OCI-LY1 (cell line): ENCODE measurements at regions not wholly inside any gene's neighbourhood (a gene's known extent, or its start where the extent isn't known, plus 50 kb on each side); places are given as distances from the start of the nearest gene placed in this dataset.

Experiments used
- H2AFZ ChIP-seq: fragments of 200-600 bp; sonication (generic), shearing (Covaris generic); 2 replicates; pipeline ENCODE4 v1.6.0; 2014; ENCODE audit warnings: antibody characterized with exemption, mild to moderate bottlenecking, low read length
- H3F3A ChIP-seq: fragments of 200-600 bp; sonication (generic), shearing (Covaris generic); 2 replicates; pipeline ENCODE4 v1.6.0; 2014; ENCODE audit warnings: mild to moderate bottlenecking, antibody characterized with exemption, low read length, moderate library complexity; ENCODE audit not compliant: insufficient read depth
- H3K27ac ChIP-seq: fragments of 200-600 bp; sonication (generic); 2 replicates; pipeline ENCODE4 v1.5.1; 2014; ENCODE audit warnings: low read length, mixed run types, mild to moderate bottlenecking, low read depth; ENCODE audit not compliant: poor library complexity, severe bottlenecking
- H3K27me3 ChIP-seq: fragments of 200-600 bp; sonication (generic); 2 replicates; pipeline ENCODE4 v1.6.0; 2014; ENCODE audit warnings: antibody characterized with exemption, mild to moderate bottlenecking, low read length, moderate library complexity; ENCODE audit not compliant: insufficient read depth
- H3K36me3 ChIP-seq: fragments of 200-600 bp; sonication (generic); 2 replicates; pipeline ENCODE4 v1.6.1; 2014; ENCODE audit warnings: mild to moderate bottlenecking, antibody characterized with exemption, low read length, moderate library complexity, mixed read lengths; ENCODE audit not compliant: insufficient read depth
- H3K4me1 ChIP-seq: fragments of 200-600 bp; sonication (generic); 2 replicates; pipeline ENCODE4 v1.5.1; 2014; ENCODE audit warnings: mild to moderate bottlenecking, low read length, moderate library complexity; ENCODE audit not compliant: insufficient read depth, severe bottlenecking
- H3K4me2 ChIP-seq: fragments of 200-600 bp; sonication (generic), shearing (Covaris generic); 2 replicates; pipeline ENCODE4 v1.6.1; 2014; ENCODE audit warnings: low read length
- H3K4me3 ChIP-seq: fragments of 200-600 bp; sonication (generic); 2 replicates; pipeline ENCODE4 v1.5.1; 2014; ENCODE audit warnings: low read length, low read depth, mild to moderate bottlenecking, mixed read lengths; ENCODE audit not compliant: poor library complexity, severe bottlenecking
- H3K79me2 ChIP-seq: fragments of 200-600 bp; shearing (Covaris generic); 2 replicates; pipeline ENCODE4 v1.6.1; 2016; ENCODE audit warnings: mixed run types, low read length, mixed read lengths; ENCODE audit not compliant: insufficient read depth
- H3K9ac ChIP-seq: fragments of 200-600 bp; sonication (generic), shearing (Covaris generic); 2 replicates; pipeline ENCODE4 v1.6.1; 2014; ENCODE audit warnings: mild to moderate bottlenecking, low read length, mixed read lengths
- H3K9me2 ChIP-seq: fragments of 200-600 bp; sonication (generic), shearing (Covaris generic); 2 replicates; pipeline ENCODE4 v1.6.1; 2014; ENCODE audit warnings: low read depth, mild to moderate bottlenecking, low read length, mixed read lengths
- H3K9me3 ChIP-seq: fragments of 200-600 bp; shearing (Covaris generic); 2 replicates; pipeline ENCODE4 v1.6.1; 2014; ENCODE audit warnings: low read length, mixed read lengths
- H4K20me1 ChIP-seq: fragments of 200-600 bp; sonication (generic), shearing (Covaris generic); 2 replicates; pipeline ENCODE4 v1.6.0; 2016; ENCODE audit warnings: mild to moderate bottlenecking, low read length; ENCODE audit not compliant: insufficient read depth
- EZH2 ChIP-seq: fragments of 200-600 bp; sonication (generic), shearing (Covaris generic); IDR thresholded peaks from 2 replicates; pipeline ENCODE4 v1.8.0; 2017; ENCODE audit warnings: borderline replicate concordance, mixed run types, mild to moderate bottlenecking, antibody characterized with exemption, low read length, moderate library complexity, mixed read lengths
- TF ChIP-seq, protein P1 (sequence below): fragments of 200-600 bp; sonication (generic), shearing (Covaris generic); IDR thresholded peaks from 2 replicates; pipeline ENCODE4 v1.5.1; 2017; ENCODE audit warnings: mild to moderate bottlenecking, antibody characterized with exemption, low read length, moderate library complexity, mixed read lengths

DNA sequence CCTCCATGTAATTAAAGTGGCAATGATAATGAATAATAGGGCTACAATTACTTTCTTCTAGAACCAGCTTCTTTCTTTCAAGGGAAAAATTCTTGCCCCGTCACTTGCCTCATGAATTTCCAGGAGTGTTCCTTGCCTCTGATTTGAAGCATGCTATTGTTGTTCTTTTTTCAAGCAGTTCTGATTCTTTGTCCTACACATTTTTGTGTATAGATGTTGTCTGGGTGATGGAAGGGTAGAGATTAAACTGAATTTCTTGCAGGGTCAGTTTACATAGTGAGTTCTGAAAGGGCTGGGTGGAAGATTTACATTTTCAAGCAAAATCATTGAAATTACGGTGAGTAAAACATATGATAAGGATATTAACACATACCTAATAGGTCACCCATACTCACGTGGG is 107.0 kb upstream of the TENM3 start:
- Histone ChIP-seq H3K9me2 (no peaks in the 10 kb centered on the region), H3K27ac (no peak overlapping the region)

DNA sequence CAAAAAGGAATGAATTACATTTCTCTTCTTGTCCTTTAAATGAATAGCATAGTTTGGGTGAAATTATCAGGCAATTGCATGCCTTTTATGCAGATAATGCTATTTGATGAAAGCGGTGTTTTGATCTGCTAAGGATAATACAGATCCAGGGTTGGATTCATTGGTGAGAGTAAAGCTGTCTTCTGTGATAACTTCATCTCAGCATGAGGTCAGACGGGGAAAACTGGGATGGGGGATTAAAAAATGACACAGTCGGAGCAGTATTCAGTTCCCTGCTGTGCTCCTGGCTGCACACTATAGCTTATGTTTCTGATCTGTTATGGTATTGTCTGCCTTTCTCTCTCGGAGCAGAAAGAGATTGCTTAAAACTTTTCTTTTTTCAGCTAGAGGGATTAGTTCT is 105.9 kb upstream of the TENM3 start:
- Histone ChIP-seq H3K9me2 (no peaks in the 10 kb centered on the region), H3K27ac (no peak overlapping the region)

More for the DNA sequence above, 107.0 kb upstream of the TENM3 start:
- Histone ChIP-seq H3K4me3 (no peak overlapping the region), H3K4me1 (no peaks in the 10 kb centered on the region), H3K79me2 (no peaks in the 10 kb centered on the region), H3K9ac (no peak overlapping the region), H3K4me2 (no peak overlapping the region), H3K36me3 (no peaks in the 10 kb centered on the region), H3F3A (no peaks in the 10 kb centered on the region), H4K20me1 (no peaks in the 10 kb centered on the region), H3K27me3 (no peaks in the 10 kb centered on the region), H3K9me3 (no peaks in the 10 kb centered on the region), H2AFZ (no peak overlapping the region)
- no peak for TF ChIP-seq EZH2
- TF ChIP-seq, protein P1, sequence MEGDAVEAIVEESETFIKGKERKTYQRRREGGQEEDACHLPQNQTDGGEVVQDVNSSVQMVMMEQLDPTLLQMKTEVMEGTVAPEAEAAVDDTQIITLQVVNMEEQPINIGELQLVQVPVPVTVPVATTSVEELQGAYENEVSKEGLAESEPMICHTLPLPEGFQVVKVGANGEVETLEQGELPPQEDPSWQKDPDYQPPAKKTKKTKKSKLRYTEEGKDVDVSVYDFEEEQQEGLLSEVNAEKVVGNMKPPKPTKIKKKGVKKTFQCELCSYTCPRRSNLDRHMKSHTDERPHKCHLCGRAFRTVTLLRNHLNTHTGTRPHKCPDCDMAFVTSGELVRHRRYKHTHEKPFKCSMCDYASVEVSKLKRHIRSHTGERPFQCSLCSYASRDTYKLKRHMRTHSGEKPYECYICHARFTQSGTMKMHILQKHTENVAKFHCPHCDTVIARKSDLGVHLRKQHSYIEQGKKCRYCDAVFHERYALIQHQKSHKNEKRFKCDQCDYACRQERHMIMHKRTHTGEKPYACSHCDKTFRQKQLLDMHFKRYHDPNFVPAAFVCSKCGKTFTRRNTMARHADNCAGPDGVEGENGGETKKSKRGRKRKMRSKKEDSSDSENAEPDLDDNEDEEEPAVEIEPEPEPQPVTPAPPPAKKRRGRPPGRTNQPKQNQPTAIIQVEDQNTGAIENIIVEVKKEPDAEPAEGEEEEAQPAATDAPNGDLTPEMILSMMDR: no peak

DNA sequence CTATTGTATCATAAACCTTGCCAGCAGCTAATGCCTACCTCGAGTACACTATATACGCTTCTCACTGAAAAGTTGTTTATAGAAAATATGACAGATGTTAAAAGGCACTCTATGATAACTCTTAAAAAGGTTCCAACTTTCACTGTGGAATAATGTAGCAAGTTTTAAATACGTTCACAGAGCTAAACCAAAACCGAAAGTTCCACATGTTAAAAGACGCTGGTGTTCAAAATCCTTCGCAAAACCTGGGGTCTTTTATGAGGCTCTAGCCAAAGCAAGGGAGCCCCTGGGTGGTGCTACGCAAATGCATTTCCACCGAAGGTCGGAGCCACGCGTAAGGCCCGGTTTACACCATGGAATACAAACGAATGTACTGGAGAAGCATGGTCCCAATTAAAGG is 103.7 kb upstream of the TENM3 start:
- H3K79me2 ChIP-seq: no peaks in the 10 kb centered on the region
- H3K27ac ChIP-seq: no peak overlapping the region
- H3K9ac ChIP-seq: no peak overlapping the region
- no peak overlapping the region for H3K4me2 ChIP-seq
- no peaks in the 10 kb centered on the region for H3K9me3 ChIP-seq
- TF ChIP-seq, protein P1: no peak
- no peak for TF ChIP-seq EZH2
- H3K36me3 ChIP-seq: no peaks in the 10 kb centered on the region
- no peaks in the 10 kb centered on the region for H3K9me2 ChIP-seq
- no peak overlapping the region for H2AFZ ChIP-seq
- H4K20me1 ChIP-seq: no peaks in the 10 kb centered on the region
- no peak overlapping the region for H3K4me3 ChIP-seq
- no peaks in the 10 kb centered on the region for H3K4me1 ChIP-seq
- no peaks in the 10 kb centered on the region for H3F3A ChIP-seq
- H3K27me3 ChIP-seq: no peaks in the 10 kb centered on the region

More for the DNA sequence above, 105.9 kb upstream of the TENM3 start:
- no peak overlapping the region for H2AFZ ChIP-seq
- no peak overlapping the region for H3K9ac ChIP-seq
- no peaks in the 10 kb centered on the region for H3K27me3 ChIP-seq
- H3K9me3 ChIP-seq: no peaks in the 10 kb centered on the region
- H3K4me2 ChIP-seq: no peak overlapping the region
- H4K20me1 ChIP-seq: no peaks in the 10 kb centered on the region
- TF ChIP-seq EZH2: no peak
- TF ChIP-seq, protein P1: no peak
- no peaks in the 10 kb centered on the region for H3K4me1 ChIP-seq
- no peaks in the 10 kb centered on the region for H3F3A ChIP-seq
- no peaks in the 10 kb centered on the region for H3K79me2 ChIP-seq
- no peak overlapping the region for H3K4me3 ChIP-seq
- H3K36me3 ChIP-seq: no peaks in the 10 kb centered on the region
